Renal pelvis (tissue), 1 donor: ENCODE measurements at regions not wholly inside any gene's neighbourhood (a gene's known extent, or its start where the extent isn't known, plus 50 kb on each side); places are given as distances from the start of the nearest gene placed in this dataset.
"Not testable (repeated sequence)": the region's sequence is repeated elsewhere in the genome, so short reads cannot be mapped to it uniquely, and the experiment has no call there.

Source experiments
- DNase-seq: peaks from one replicate; pipeline ENCODE4 v3.0.0-alpha.2; 2013

DNA sequence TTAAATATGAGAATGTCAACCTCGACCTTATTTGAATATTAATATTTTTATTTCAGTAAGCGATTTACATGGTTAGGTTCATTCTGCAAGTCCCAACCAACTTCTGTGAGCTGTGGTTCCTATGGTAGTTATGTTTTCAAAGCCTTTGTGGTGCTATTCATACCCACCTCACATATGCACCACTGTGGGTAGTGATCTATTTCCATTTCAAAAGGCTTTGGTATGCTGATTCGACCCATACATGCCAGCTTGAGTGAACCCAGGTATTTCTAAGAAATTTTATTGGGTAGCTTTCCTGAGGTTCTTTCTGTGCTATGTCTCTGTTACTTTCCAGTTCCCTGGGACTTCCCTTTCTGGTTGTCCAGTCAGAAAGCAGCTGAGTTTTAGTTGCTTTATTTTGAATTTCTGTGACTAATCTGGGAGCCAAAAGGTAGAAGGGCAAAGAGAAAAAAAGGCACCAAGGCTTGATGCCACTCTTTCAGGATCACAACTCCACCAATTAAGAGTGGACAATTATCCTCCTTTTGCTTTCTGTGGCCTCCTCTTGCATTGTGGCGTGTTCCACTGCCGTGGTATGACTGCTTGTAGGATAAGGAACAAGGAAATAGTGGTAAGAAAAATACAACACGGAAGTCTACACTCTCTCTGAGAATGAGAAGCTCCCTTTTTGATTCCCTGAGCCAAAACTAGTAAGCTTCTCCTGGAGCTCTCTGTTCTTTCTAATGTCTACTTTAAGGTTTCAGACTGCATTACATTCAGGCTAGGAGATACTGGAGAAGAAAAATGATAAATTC is 729.1 kb downstream of the NOVA1 start:
- no peak for DNase-seq

DNA sequence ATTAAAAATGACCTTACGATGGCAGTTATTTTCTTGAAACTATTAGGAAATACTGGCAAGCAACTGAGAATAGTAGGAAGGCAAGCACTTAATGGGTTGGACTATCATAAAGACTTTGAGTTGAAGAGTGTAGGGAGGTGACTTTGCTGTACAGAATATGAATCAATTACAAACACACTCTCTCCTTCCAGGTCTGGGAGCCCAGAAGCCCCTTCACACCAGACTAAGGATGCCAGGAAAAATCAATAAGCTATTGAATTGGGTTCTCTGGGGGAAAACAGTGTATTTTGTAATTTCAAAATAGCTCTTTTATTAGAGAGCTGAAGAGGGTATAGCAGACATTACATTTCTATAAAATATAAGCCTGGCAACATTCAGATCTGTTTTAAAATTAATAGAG is 736.4 kb downstream of the NOVA1 start:
- no peak for DNase-seq

DNA sequence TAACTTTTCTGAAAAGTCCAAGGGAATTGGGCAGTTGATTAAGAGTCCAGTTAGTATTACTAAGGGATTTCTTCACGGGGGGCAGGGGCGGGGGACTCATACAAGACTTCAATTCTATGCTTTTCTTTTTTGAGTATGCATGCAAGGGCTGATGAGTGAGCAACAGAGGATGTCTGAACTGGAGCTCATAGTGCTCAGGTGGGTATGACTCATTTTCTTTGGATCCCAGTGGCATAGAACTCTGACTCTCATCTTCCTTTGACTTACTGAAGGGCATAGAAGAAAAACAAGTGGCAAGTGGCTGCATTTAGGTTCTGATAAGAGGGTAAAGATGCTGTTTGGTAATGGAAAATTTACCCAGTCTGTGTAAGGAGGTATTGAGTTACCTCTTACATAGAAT is 749.2 kb downstream of the NOVA1 start:
- no peak for DNase-seq

DNA sequence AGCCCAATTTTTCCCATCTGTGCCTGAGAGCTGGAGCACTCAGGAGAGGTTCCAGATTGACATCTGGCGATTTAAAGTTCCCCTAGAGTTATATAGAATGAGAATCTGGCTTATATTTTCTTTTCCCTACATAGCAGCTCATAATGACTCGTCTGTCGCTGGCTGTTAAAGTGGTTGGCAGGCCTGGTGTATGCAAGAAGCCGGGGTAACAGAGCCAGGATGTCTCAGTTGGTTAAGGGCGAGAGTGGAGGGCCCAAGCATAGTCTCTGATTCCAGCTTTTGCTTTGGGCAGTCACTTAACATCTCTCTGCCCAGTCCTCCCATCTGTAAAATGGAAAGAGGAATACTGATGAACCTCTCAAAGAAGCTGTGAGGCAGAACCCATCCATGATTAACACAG is 751.6 kb downstream of the NOVA1 start:
- no peak for DNase-seq

DNA sequence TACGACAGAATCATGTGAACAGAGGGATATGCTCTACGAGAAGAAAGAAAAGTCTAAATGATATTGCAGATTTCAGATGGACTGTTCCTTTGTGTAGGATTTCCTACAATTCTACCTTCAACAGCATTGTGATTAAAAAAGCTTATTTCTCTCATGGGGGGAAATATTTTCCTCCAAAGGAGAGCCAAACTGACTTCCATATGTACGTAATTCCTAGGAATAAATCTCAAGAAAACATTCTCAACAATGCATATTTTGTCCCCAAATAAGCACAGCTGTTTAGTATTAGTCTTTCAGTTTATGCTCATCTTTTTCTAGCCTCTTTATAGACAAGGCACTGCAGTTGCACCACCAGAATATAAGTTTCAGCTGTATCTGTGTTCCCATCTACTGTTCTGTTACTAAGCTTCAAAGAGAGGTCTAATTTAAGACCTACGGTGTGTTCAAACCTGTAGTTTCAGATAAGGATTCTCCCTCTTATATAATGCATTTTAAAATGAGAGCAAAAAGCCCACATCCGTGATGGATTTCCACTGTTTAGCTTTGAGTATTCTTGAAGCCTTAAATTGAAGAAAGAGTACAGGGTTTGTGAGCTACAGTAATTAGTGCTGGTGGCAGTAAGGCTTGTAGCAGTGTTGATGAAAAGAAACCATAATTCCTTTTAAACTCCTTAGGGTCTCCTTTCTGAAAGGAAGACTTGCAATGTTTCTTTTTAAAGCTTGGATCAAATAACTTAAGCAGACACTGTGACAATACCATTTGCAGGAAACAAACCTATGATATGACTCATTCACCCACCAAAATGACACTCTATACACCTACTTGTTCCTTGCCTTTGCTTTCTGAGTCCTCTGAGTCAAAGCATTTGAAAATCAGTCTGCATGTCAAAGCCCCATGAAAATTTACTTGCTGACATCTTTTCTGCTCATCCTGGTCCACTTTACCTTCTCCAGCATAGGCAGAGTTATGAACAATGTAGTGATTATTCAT is 754.1 kb downstream of the NOVA1 start:
- no peak for DNase-seq

DNA sequence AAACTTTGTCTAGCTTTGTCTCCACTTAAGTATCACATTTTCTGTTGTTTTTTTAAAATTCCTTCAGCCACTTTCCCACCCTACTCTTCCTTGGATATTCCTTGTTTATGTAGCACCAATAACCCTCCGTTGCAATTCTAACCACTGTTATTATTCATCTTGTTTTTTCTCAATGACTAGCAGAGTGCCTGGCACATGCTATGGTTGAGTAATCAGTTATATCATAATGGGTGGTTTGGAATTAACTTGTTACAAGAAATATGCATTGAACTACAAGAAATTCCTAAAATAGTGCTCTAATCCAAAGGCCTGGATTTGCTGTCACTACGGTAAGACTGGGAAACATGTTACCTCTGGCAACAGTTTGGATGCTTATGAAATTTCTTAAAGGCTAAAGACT is 756.6 kb downstream of the NOVA1 start:
- DNase-seq: no peak

DNA sequence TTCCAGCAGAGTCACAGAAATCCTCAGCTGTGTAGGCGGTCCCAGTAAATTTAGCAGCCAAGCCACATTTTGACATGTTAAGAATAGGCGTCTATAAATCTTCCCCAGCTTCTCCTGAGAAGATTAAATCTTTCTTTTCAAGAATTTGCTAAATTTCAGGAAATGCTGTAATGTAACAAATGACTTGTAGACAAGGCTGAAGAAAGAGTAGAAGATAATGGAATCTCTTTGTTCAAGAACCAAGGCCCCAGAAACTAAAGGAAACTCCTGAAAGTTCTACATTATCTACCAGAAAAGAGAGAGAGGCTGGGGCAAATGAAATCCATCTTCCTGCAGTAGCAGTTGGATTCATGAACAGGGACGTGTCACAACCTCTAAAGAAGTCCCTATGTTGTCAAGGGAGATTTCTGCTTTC is 760.3 kb downstream of the NOVA1 start:
- peak; percentile 61 for DNase-seq

DNA sequence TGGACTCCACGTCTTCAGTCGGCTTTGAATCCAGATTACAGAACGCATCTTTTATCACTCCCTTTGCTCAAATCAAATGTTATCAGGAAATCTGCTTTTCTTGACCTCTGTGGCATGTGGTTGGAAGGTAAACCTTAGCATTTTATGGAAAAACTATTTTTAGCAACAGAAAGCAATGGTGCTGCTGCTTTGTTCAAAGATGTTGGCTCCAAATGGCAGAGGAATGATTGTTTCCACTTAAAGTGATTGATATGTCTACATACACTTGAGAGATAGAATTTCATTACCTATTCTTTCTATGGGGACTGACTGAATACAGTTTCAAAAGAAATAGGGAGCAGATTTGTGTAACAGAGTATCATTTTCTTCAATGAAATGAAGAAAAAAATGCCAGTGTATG is 761.2 kb downstream of the NOVA1 start:
- peak; percentile 42 for DNase-seq

DNA sequence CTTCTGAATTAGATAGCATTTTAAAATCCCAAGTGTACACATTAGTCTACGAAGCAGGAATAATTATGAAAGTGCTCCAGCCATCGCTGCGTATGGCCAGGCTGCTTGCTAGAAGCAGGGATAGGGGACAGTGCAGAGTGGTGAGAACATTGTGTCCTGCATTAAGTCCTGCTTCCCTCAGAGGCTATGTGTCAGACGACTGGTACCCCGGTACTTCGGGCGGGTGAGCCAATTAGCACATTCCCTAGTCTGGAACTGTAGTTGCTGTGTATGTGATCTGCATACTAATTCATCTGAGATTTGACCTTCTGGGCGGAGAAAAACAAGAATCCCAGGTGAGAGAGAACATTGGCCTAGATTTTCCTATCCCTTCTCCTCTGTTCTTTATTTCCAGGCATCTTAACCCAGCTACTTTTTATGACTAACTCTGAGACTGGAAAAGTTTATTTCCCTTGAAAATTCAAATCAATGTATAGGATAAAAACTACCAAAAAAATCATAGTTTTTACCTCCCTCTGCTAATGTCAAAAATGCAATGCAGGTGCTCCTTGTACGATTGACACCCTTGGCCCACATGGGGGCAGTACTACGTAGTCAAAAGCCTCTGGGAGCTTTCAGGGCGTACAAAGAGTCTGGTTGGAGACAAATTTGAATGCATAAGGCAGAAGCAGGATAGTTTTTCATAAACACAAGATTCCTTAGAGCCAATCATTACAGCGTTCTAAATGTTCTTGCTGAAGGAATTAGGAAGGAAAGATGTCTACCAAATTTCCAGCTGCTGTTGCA is 764.3 kb downstream of the NOVA1 start:
- peak; percentile 56 for DNase-seq

DNA sequence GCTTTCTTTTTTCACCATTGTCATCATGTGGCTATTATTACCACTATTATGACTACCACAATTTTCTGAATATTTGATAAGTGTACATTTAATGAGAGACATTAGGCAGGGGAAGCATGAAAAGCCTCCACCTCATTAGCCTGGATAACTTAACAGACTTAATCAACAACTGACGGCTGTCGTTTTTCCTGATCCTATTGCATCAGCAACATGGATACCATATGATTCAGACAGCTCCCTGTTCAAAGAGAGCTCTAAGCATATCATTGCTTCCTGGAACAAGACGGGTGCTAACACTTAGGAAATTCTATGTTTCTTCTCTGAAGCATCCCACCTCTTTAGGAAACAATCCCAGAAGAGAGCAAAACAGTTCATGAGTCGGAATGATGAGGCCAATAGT is 765.2 kb downstream of the NOVA1 start:
- DNase-seq: no peak

DNA sequence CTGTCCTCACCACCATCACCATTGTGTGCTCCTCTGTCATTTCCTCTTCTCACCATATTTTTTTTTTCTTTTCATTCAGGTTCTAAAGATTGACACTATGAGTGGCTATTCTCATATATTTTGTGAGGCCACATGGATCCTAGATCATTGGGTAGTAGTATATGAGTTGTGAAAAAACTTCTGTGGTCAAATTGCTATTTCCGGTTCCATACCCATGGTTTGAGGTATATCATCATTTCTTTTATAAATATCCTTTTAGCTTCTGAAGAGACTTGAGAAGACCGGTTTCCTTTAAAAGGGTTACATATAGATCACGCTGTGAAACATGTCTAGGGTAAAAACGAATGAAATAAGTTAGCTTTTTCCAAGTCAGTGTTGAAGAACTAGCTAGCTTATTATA is 769.3 kb downstream of the NOVA1 start:
- no peak for DNase-seq

DNA sequence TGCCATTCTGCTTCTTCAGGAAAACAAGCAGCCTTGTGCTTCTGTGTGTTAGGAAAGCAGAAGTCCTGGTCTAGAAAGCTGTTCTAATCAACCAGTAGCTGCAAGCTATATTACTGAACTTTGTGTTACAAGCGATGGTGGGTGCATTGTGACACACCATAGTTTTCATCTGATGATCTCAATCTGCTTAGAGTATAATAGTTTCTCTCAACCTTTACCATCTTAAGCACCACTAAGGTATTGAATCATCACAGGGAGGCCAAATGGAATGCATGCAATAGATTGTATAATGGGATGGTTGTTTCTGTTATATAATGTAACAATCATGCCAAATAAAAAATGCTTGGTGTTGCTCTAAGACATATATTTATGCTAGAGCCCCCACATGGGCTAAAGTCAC is 771.7 kb downstream of the NOVA1 start:
- no peak for DNase-seq

DNA sequence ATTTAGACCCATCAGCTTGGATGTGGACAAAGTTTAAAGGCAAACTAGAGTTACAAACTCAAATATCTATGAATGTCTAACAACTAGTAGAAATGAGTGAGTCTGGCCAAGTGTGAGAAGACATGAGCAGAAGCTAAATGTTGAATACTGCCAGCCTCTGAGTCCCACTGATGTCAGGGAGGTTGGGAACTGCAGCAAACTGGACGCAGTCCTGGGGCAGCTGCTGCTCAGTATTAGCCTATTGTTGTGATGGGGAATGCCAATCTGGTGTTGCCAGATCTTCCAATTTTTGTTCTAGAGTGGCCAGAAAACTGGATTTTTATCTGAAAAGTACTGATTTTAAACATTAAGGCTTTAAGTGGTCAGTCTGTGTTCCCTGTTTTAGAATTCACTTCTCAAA is 770.4 kb upstream of the STXBP6 start:
- no peak for DNase-seq

DNA sequence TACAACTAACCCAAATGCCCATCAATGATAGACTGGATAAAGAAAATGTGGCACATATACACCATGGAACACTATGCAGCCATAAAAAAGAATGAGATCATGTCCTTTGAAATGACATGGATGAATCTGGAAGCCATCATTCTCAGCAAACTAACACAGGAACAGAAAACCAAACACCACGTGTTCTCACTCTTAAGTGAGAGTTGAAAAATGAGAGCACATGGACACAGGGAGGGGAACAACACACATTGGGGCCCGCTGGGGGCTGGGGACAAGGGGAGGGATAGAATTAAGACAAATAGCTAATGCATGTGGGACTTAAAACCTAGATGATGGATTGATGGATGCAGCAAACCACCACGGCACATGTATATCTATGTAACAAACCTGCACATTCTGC is 764.7 kb upstream of the STXBP6 start:
- not testable (repeated sequence) for DNase-seq

DNA sequence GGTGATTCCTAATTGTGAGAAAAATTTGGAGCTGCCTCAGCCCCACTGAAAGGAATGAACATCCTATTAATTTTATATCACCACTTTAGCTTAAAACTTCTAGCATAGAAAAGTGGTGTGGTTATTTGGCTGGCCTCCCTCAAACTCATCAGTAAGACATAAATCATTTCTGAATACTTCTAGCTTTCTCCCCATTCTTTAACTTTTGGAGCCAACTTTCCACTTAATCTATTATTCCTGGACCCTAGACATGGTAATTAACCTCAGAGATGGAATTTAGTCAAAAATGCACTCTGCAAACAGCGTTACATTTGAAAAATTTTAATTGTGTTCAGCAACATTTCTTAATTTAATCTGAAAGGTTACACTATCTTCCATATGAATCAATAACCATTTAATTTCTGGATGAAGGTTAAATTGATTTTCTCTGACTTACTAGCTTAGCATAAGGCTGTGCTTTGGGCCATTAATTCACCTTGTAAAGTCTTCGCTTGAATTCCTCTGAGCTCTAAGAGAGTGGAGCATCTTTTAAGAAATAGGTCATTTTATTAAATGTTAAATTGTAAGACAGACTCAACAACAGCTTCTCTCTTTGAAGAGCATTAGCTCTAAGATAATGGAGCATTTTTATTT is 753.6 kb upstream of the STXBP6 start:
- peak; percentile 9 for DNase-seq

DNA sequence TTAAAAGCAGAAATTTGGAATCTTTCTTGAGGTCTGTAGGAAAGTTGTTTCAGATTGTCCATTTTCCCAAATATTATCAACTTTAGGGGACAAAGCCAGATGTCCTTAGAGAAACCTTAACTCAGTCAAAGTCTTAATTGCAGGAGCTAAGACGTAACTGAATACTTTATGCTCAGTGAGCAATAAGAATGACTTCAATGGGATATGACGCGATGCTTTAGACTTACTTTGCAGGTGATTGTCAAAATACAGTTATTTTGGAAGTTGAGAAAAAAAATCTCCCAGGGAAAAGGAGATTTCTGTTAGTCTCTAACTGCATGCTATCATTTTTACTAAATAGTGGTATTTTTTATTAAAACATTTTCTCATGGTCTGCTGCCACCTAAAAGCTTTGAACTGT is 750.9 kb upstream of the STXBP6 start:
- no peak for DNase-seq

DNA sequence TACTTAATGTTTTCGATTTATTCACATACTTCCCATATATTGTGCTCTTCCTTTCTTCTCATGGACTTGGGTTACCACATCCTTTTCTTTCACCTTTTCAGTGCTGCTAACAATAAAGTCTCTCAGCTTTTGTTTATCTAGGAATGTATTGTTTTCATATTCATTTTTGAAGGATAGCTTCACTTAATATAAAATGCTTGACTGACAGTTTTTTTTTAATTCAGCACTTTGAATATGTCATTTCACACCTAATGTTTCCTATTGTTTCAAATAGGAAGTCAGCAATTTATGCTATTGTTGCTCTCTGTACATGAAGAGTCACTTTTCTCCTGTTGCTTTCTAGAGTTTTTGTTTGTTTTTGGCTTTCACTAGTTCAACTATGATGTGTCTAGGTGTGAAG is 738.3 kb upstream of the STXBP6 start:
- no peak for DNase-seq

DNA sequence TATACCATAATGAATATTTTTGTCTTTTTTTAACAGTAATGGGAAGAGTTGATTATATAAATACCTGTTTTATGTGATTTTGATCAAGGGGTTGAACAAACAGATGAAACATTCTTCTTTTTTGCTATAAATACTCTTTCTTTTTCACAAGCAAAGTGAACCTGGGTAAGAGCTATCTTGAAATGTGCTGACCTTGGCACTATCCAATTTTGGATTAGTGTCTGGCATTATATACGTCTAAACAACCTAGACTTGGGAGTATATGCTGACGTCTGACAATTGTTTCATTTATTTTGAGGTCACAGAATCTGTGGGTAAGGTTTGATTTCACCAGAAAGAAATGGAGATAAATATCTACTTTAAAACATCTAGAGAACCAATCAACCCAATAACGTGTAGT is 716.0 kb upstream of the STXBP6 start:
- DNase-seq: no peak

DNA sequence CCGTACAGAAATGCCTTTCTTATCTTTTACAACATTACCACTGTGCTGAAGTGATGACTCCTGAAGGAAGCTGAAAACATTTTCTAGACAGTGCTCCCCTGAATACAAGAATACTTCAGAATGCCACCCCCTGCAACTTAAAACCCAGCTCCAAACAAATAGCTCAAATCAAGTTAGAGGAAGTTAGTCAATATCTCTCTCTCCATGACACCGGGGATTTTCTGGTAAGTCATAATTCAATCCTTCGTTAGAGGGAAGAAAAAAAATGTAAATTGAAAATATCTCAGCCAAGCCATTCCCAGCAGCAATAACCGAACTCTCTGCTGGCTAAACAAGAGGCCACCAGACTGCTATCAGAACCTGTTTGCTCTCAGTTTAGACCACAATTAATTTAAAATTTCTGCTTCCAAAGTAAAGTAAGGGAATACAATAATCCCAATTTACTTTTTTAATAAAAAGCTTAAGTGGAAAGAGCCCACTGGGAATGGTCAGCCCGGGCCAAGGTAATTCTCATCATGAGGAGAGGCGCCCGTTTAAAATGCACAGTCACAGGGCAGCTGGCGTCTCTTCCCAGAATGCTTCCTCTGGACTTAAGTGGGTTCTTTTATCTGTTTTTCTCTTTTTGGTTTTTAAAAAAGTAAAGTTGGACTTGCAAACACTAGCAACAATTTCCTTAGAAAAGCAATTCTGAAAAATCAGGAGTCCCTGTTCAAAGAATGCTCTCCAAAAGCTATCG is 710.1 kb upstream of the STXBP6 start:
- DNase-seq: no peak

DNA sequence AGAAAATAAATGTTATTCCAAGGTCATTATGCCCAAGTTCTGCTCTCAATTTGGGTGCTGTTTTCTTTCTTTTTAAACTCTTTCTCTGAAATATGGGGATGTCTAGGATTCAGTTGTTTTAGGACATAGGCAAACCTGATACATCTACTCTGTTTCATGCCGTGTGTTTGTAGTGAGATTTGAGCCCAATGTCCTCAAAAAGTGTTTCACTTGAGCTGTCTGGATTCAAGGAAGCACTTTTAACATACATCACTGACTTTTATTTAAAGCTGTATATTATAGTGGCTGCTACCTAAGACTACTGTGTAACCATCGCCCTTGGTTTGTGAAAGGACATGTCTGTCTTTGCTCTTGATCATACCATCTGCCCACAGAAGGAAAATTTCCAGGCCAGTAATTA is 709.3 kb upstream of the STXBP6 start:
- DNase-seq: peak; percentile 62

DNA sequence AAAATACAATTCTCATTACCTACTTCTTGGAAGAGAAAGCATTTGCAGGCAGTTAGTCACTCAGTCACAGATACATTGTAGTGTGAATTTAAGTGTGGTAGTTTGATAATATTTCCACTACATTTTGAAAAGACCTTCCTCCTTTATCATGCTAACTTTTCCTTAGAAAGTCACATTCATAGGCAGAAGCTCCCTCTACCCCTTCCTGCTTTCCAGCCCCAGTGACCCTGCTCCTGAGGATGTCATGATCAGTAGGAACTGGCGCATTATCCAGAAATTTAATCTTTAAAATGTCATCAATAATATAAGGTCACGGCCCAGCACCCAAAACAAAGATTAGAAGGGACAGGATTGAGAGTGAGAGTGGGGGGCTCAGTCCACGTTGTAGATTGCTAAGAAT is 707.4 kb upstream of the STXBP6 start:
- DNase-seq: no peak
